BJ (cell line): ENCODE measurements at regions not wholly inside any gene's neighbourhood (a gene's known extent, or its start where the extent isn't known, plus 50 kb on each side); places are given as distances from the start of the nearest gene placed in this dataset.

ENCODE experiments used
- CTCF ChIA-PET: fragments of 350-600 bp; formaldehyde crosslinking; extraction: SDS; loops from one replicate; lab custom pipeline; 2021; ENCODE audit warnings: antibody characterized with exemption, inconsistent platforms; lab: Yijun Ruan, JAX
- POLR2A ChIA-PET: fragments of 300-600 bp; sonication (Branson Sonifier 250); formaldehyde crosslinking; extraction: SDS; loops from one replicate; lab custom pipeline; 2021; ENCODE audit warnings: antibody characterized with exemption; lab: Charles Lee
- DNase-seq: peaks from one replicate; pipeline ENCODE4 v3.0.0-alpha.2; 2011; ENCODE audit warnings: low read depth
- H3K27me3 ChIP-seq: 2 replicates; pipeline ENCODE4 v1.6.0; 2011; ENCODE audit warnings: low read length; ENCODE audit not compliant: control insufficient read depth, insufficient read depth
- H3K36me3 ChIP-seq: 2 replicates; pipeline ENCODE4 v1.5.1; 2011; ENCODE audit warnings: low read length; ENCODE audit not compliant: control insufficient read depth, insufficient read depth
- H3K4me3 ChIP-seq: 2 replicates; pipeline ENCODE4 v1.5.1; 2011; ENCODE audit warnings: low read depth, mild to moderate bottlenecking, control low read depth, low read length
- TF ChIP-seq, protein P1 (sequence below): IDR thresholded peaks from 2 replicates; pipeline ENCODE4 v1.5.1; 2011; ENCODE audit warnings: low read depth, mild to moderate bottlenecking, control low read depth, inconsistent platforms, low read length, moderate library complexity; ENCODE audit not compliant: insufficient read depth

DNA sequence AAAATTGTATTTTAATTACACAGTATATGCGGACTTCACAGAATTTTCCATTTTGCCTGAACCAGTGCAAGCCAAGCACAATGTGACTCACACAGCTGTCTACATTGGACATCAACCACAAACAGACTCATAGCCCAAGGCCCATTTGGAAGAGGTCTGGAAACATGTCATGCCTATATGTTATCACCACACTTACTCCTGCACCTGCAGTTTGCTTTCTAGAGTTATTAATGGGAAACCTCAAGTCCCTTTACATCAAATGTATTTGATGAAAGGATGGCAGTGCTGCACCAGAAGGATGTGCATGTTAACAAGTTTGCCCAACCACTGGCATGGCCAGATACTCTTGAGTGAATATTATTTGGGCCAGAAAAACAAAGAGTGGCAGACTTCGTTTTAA, 548.9 kb upstream of the CDH2 start:
- ChIA-PET POLR2A (no interaction called here), CTCF (interaction anchor here (0.5 kb wide), 1 partner anchor 1398 kb away, joined by 3 read pairs; no protein-coding TSS in a partner anchor)
- no peaks in the 10 kb centered on the region for H3K27me3 ChIP-seq
- H3K4me3 ChIP-seq: no peak overlapping the region
- DNase-seq: no peak
- TF ChIP-seq, protein P1, sequence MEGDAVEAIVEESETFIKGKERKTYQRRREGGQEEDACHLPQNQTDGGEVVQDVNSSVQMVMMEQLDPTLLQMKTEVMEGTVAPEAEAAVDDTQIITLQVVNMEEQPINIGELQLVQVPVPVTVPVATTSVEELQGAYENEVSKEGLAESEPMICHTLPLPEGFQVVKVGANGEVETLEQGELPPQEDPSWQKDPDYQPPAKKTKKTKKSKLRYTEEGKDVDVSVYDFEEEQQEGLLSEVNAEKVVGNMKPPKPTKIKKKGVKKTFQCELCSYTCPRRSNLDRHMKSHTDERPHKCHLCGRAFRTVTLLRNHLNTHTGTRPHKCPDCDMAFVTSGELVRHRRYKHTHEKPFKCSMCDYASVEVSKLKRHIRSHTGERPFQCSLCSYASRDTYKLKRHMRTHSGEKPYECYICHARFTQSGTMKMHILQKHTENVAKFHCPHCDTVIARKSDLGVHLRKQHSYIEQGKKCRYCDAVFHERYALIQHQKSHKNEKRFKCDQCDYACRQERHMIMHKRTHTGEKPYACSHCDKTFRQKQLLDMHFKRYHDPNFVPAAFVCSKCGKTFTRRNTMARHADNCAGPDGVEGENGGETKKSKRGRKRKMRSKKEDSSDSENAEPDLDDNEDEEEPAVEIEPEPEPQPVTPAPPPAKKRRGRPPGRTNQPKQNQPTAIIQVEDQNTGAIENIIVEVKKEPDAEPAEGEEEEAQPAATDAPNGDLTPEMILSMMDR: no peak
- no peaks in the 10 kb centered on the region for H3K36me3 ChIP-seq

DNA sequence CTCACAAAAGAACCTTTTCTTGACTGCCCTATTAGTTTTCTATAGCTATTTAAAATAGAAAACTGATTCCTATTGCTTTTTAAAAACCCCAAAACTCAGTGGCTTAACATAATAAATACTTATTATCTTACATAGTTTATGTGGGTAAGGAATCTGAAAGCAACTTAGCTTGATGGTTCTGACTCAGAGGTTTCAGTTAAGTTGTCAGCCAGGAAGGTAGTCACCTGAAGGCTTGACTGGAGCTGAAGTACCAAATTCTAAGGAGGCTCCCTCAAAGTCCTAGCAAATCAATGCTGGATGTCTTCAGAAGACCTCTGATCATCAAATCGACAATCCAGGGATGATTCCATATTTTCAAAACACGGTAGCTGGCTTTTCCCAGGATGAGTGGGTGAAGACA, 546.6 kb upstream of the CDH2 start:
- no peak for DNase-seq
- Histone ChIP-seq H3K36me3 (no peaks in the 10 kb centered on the region), H3K4me3 (no peak overlapping the region), H3K27me3 (no peaks in the 10 kb centered on the region)
- TF ChIP-seq, protein P1: no peak
- ChIA-PET POLR2A (no interaction called here), CTCF (no interaction called here)

DNA sequence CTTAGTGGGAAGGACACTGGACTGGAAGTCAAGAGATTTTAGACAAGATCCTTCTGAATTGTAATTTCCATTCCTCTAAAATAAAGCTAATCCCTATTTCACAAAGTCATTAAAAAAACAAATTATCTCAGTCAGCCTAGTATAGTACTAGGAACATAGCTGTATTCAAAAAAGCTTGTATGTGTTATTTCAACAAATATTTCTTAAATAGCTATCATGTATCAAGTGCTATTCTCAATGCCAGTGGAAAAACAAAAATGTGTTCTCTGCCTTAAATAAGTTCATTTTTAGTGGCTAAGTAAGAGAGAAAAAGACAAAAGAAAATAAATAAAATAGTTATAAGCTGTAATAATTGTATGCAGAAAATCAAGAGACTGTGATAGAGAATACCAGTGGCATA, 541.8 kb upstream of the CDH2 start:
- Histone ChIP-seq H3K4me3 (no peak overlapping the region), H3K27me3 (no peaks in the 10 kb centered on the region), H3K36me3 (no peaks in the 10 kb centered on the region)
- CTCF ChIA-PET: interaction anchor here (0.8 kb wide), 1 partner anchor 9 kb away, joined by 3 read pairs; no protein-coding TSS in a partner anchor
- no peak for DNase-seq
- TF ChIP-seq, protein P1: no peak
- POLR2A ChIA-PET: no interaction called here

DNA sequence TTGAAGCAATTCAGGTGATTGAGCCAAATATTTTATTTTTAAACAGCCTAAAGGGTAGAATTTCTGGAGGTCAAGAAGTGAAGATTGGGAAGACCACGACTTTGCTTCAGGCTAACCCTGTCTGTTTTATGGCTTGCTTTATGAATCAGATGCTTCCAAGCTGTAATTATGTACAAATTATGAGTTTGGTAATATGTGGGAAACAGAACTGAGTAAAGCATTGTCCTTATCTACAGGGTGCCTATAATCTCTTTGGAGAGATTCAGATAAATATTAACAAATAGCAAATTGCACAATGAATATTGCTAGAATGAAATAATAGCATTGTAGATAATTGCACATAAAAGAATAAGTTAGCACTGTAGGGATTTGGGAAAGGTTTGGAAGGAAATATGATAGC, 539.4 kb upstream of the CDH2 start:
- Histone ChIP-seq H3K4me3 (no peak overlapping the region), H3K27me3 (no peaks in the 10 kb centered on the region), H3K36me3 (no peaks in the 10 kb centered on the region)
- DNase-seq: no peak
- ChIA-PET POLR2A (no interaction called here), CTCF (no interaction called here)
- TF ChIP-seq, protein P1: no peak

DNA sequence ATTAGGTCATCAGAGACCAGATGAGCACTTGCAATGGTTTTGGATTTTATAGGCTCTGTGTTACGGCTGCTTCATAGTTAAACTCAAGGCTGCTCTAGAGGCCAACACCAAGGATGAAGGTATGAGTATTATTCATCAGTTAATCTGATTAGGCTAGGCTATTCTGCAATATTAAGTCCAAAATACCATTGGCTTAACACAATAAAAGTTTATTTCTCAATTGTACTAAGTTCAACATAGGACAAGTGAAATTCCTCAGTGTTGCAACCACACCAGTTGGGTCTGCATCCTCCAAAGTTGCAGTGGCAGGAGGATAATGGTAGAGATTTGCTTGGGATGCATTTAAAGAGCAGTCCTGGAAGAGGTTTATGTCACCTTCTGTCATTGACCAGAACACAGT, 538.3 kb upstream of the CDH2 start:
- no peak for DNase-seq
- ChIA-PET CTCF (no interaction called here), POLR2A (no interaction called here)
- Histone ChIP-seq H3K27me3 (no peaks in the 10 kb centered on the region), H3K4me3 (no peak overlapping the region), H3K36me3 (no peaks in the 10 kb centered on the region)
- TF ChIP-seq, protein P1: no peak
